HepG2 (cell line): ENCODE measurements at regions not wholly inside any gene's neighbourhood (a gene's known extent, or its start where the extent isn't known, plus 50 kb on each side); places are given as distances from the start of the nearest gene placed in this dataset.

Experiments
- BHLHE40 ChIP-seq: IDR thresholded peaks from 2 replicates; pipeline ENCODE4 v1.6.1; 2011; ENCODE audit warnings: low read length, improper control_type of control experiment
- CBX5 ChIP-seq: sonication (generic); formaldehyde crosslinking; IDR thresholded peaks from 2 replicates; pipeline ENCODE4 v1.4.0; 2020; ENCODE audit warnings: missing genetic modification reagents, borderline replicate concordance
- DNMT1 ChIP-seq: sonication (generic); formaldehyde crosslinking; IDR thresholded peaks from 2 replicates; pipeline ENCODE4 v1.5.1; 2020; ENCODE audit warnings: mild to moderate bottlenecking, missing genetic modification reagents
- FLYWCH1 ChIP-seq: sonication (generic); formaldehyde crosslinking; IDR thresholded peaks from 2 replicates; pipeline ENCODE4 v1.8.1; 2023; ENCODE audit warnings: mild to moderate bottlenecking, missing genetic modification reagents
- HMGXB4 ChIP-seq, 2 experiments: sonication (generic) in 1 of 2; formaldehyde crosslinking in 1 of 2; IDR thresholded peaks; 2 replicates each; pipeline versions ENCODE4 v1.4.0 to v1.6.1; 2018 to 2020; ENCODE audit warnings: missing genetic modification reagents in 2 of 2, borderline replicate concordance in 1 of 2, low read depth in 1 of 2, mild to moderate bottlenecking in 1 of 2, missing biosample characterization in 1 of 2
- MLLT10 ChIP-seq: sonication (generic); formaldehyde crosslinking; IDR thresholded peaks from 2 replicates; pipeline ENCODE4 v1.4.0; 2020; ENCODE audit warnings: missing genetic modification reagents
- ZKSCAN1 ChIP-seq: fragments of 150-350 bp; IDR thresholded peaks from 2 replicates; pipeline ENCODE4 v1.6.1; 2014; ENCODE audit warnings: low read length
- ZNF18 ChIP-seq: sonication (generic); formaldehyde crosslinking; IDR thresholded peaks from 2 replicates; pipeline ENCODE4 v1.8.0; 2022; ENCODE audit warnings: mild to moderate bottlenecking, missing genetic modification reagents; ENCODE audit not compliant: insufficient replicate concordance
- ZNF569 ChIP-seq: sonication (generic); formaldehyde crosslinking; IDR thresholded peaks from 2 replicates; pipeline ENCODE4 v1.5.0; 2020; ENCODE audit warnings: mild to moderate bottlenecking, missing genetic modification reagents, moderate library complexity, borderline replicate concordance
- ZNF740 ChIP-seq: sonication (generic); formaldehyde crosslinking; IDR thresholded peaks from 2 replicates; pipeline ENCODE4 v1.4.0; 2020; ENCODE audit warnings: missing genetic modification reagents
- ZNF768 ChIP-seq: sonication (generic); formaldehyde crosslinking; IDR thresholded peaks from 2 replicates; pipeline ENCODE4 v1.4.0; 2020; ENCODE audit warnings: missing genetic modification reagents

- TF ChIP-seq HMGXB4 (CRISPR knock-in tag; IDR thresholded peaks at IDR 0.05; ENCODE audit: borderline replicate concordance in 1 of 2, low read depth in 1 of 2) (no peak), CBX5 (CRISPR knock-in tag) (no peak), MLLT10 (CRISPR knock-in tag) (no peak), ZNF768 (CRISPR knock-in tag) (no peak), ZKSCAN1 (no peak), ZNF740 (no peak), DNMT1 (CRISPR knock-in tag) (no peak), ZNF18 (CRISPR knock-in tag) (no peak), BHLHE40 (no peak), FLYWCH1 (CRISPR knock-in tag) (no peak), ZNF569 (CRISPR knock-in tag) (no peak)
Observed at GRCh38 chr3:157611536-157612076, 108.4 kb upstream of the VEPH1 start (continued).
